LoVo (cell line): ENCODE measurements at regions not wholly inside any gene's neighbourhood (a gene's known extent, or its start where the extent isn't known, plus 50 kb on each side); places are given as distances from the start of the nearest gene placed in this dataset.

Source experiments
- DNase-seq: peaks from one replicate; pipeline ENCODE4 v3.0.0-alpha.2; 2016; ENCODE audit warnings: low spot score

DNA sequence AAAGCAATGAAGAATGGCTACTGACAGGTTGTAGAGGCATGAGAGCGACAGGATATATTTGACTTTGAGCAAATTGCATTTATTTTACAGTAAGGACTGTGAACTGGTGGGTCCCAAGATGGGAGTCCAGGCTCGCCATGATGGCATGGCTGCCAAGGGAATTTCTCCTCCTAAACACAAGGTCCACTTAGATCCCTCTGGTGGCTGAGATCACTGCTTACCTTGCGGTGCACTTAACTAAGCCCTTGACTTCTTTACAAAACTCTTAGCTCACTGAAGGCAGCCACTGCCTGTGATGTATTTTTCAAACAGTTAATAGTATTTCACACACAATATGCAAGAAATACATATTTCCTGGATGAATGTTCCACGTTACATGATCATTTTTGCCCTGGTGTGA is 50.3 kb upstream of the SORBS2 start:
- DNase-seq: no peak

DNA sequence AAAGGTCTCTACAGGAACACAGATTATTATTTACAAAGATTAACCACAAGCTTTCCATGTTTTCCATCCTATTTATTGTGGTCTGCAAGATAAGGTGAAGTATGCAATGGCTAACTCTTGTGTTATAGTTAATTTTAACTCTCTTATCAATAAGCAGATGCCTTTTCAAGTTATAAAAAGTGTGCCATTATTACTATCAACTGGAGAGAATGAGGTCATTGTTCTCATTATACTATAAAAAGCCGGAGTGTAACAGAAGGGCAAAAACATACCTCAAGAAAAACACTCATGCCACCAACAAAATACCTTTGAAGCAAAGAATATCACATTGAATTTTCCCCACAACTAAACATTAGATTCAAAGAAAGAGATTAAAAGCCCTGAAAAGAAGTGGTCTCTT is 52.0 kb upstream of the SORBS2 start:
- no peak for DNase-seq

DNA sequence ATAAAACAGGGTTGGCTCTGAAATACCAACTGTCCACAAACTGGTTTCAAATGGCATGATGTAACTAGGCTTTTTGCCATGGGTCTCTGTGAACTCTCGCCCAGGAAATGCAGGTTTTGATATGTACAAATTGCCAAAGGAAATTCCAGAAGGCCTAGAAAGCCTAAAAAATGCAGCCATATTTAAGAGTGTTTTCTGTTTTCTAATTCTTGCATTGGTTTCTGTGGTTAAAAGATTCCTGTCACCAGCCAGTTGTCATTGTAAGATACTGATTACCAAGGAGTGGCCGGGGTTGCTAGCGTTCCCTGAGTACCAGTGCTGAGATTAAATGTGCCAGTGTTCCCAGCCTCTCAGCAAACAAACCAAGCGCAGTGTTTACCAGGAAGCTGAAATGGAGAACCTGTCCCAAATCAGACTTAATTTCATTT is 53.9 kb upstream of the SORBS2 start:
- DNase-seq: no peak

DNA sequence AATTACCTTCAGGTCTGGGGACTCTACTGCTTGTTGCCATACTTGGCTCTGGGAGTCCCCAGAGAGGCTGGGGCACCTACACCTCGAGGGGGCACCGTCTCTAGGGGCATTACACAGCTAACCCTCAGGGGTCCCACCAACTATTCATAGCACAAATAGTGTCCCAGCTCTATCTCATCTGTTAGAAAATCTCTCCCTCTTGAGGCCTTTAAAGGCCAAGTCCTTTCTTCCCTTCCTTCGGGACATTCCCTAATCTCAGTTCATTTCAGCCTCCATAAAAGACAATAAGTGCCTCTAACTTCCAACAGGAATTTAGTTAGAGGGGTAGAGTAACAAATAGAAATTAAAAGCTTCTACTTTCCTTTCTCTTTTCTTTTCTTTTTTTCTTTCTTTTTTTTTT is 55.8 kb upstream of the SORBS2 start:
- no peak for DNase-seq

DNA sequence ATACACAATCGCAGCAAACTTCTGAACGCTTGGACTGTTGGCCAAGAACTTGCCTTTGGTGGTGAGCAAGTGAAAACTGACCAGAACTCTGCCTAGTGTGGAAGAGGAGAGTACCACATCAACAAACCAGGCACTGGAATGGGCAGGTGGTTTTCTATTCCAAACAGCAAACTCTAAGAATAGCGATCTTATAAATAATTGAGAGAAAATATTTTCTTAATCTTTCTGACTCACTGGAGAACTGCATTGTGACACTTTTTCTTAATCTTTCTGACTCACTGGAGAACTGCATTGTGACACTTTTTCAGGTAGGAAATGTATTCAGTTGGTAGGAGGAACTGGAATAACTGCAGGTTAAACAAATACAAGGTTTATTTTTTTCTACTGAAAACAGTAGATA is 57.0 kb upstream of the SORBS2 start:
- no peak for DNase-seq

DNA sequence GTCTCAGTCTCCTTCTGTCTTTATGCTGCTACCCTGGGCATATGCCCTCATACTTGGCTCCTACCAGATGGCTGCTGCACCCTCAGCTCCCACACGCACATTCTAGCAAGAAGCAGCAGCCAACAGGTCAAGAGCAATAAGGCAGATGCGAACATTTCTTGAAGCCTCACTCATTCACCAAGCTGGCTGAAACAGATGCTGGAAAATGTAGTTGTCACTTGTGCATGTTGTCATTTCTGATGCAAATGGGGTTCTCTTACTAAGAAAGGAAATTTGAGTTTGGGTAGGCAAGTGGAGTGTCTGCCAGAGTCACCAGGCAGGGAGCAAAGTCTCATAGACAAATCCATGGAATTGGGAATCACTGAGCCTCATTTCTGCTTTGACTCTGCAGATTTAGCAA is 57.4 kb upstream of the SORBS2 start:
- DNase-seq: no peak

DNA sequence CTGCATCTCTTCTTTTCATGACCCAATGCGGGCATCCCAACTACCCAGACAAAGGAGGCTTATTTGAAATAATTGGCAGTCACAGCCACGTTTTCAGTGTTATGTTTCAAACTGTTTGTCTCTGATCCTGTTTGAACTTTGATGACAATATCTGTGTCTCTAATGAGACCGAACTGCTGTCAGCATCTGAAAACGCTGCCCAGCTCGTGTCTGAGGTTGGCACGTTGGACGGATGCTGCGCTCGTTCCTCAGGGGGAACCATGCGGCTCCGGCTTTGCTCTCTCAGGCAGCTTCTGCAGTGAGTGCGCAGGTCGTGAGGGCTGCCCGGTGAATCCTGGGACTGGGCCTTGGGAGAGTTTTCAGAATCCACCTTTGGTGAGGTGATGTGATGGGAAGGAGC is 58.4 kb upstream of the SORBS2 start:
- no peak for DNase-seq

DNA sequence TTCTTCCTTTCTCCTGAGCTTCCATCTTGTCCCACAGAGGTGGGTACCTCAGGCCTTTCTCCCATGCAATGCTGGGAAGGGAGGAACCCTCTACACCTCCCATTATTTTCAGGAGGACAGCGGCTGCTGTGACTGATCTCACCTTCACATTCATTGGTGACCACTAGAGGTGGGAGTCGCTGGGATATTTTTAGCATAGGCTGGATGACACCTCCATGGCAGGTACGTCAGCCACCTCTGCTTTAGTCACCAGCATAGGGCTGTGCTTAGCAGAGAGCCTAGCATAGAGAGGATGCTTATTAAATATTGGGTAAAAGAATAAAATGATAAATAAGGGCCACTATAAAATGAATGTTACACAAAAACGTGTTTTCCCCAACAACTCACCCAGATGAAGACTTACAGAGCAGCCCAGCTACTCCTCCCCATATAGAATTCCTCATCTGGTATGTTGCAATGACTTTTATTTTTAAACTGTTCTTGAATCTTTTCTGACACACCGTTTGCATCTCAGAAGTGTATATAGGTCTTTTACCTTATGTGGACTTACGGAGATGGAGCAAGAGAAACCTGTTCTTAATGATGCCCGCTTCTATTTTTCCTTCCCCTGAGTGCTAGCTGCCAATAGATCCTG is 60.9 kb upstream of the SORBS2 start:
- DNase-seq: no peak

DNA sequence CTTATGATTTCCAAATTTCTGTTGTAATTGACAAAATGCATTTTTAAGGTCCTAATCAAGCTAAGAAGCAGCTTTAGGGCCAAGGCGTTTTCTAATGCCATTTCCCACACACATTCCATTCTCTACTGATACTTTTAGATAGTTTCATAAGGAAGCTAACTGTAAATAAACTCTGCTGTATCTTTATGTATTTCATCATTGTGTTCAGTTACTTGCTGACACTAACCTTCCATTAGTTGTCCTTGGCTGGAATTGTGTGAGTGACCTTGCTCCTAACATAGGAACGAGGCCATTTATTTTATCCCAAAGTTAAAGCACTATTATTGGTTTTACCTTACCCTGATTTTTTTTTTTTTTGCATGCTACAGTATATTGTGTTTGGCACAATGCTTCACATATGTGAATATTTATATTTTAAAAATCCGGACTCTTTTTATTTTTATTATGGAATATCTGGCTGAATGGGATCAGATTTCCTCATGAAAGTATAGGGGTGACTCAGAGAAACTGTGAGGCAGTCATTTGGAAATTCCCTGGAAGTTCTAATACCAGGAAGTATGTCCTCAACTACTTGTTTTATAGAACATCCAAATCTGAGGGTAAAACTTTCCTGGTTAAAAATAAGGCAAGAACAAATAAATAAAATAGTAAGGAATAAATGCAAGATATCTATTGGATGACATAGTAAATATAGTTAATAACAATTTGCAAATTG is 62.7 kb upstream of the SORBS2 start:
- no peak for DNase-seq

DNA sequence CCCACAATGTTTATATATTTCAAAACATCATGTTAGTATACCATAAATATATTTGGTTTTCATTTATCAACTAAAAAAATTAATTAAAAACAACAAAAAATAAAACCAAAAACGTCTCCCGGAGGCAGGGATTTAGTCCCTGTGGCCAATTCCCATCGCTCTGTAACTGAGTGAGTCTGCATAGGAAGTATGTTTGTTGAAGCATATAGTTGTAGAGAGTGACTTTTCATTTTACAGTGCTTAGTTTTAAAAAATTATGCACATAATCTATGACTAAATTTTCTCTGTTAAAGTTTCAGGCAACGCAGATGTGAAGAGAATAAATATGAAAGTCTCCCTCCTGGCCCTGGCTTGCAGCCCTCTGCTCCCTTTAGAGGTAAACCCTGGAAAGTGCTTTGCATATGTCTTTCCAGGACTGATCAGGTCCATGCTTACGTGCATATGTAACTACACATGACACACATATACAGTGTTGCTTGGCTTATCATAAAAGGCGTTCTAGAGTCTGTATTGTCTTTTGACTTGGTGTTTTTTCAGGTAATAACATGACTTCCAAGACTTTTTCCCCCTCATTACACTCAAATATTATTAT is 63.4 kb upstream of the SORBS2 start:
- DNase-seq: no peak

DNA sequence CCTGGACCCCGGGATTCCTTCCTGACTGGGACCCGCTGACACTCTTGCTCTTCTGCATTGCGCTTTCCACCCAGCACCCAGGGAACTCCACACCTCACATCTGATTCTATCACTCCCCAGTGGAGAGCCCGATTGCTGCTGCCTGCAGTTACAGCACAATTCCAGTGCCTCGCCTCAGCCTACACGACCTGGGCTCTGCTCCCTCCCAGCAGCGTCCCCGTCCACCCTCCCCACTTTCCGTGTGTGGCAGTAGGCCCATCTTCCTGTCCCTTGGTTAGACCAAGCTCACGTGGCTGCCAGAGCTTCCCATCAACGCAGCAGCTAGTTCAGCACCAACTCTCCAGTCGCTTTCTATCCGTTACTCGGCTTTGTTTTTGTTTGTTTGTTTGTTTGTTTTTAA is 66.6 kb upstream of the SORBS2 start:
- no peak for DNase-seq

DNA sequence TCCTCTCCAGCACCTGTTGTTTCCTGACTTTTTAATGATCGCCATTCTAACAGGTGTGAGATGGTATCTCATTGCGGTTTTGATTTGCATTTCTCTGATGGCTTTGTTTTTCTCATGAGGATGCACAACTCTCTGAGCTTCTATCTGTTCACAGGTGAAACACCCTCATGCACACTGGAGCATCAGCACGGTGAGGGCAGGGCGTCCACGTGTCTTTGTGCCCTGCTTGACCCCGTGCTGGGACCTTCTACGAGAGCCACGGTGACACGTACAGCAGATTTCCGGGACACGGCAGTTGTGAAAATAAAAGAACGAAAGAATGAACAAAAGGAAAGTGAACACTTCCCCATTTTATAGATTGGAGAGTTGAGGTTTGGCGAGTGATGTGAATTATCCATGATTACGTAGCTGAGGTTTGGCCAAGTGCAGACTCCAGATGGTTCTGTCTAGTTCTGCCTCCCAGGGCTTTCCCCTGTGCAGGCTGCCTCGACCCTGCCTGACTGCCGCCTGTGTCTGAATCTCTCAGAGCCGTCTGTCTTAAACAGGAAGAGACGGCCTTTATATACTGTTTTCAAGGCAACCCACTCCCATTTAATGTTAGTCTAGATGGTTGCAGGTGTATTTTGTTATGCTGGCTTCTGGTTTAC is 67.8 kb upstream of the SORBS2 start:
- no peak for DNase-seq

DNA sequence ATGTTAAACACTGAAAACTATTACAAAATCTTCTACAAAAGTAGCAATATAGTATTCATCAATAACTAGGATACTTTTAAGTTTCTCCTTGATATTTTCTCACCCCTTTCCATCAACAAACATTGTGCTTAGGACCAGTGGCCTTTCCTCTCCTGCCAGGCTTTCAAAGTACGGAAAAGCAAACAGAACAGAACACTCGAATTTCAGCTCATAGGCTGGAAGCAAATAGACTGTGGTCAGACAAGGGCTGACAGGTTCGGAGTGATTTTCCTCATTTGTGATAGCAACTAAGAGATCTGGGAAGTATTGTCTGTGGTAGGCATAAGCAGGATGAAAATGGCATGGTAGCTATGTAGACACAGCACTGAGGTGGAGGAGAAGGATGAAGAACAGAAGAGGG is 68.6 kb upstream of the SORBS2 start:
- DNase-seq: no peak

DNA sequence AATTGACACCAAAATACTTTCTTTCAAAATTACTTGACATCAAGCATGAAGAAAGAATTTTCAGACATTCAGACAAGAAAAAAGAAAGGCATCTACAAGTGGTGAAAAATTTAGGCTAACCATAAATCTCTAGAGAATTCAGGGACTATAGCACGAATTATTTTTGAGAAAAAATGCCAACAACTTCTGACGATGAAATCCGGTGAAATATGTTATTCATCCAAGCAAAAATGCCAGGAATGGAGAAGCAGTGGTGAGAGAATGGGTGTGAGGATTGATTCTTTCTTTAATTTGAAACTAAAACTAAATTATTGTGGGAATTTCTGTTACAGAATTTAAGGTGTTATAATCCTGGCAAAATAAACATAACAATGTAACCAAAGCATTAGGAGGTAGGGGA is 69.4 kb upstream of the SORBS2 start:
- DNase-seq: peak; percentile 7

DNA sequence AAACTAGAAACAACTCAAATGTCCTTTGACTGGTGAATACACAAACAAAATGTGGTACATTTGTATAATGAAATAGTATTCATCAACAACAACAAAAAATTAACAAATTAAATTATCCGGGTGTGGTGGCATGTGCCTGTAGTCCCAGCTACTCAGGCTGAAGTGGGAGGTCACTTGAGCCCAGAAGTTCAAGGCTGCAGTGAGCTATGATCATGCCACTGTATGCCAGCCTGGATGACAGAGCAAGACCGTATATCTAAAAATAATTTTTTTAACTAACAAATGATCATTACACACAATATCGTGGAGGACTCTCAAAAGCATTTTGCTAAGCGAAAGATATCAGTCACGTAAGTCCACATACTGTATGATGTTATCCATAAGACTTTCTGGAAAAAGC is 71.6 kb upstream of the SORBS2 start:
- DNase-seq: no peak

DNA sequence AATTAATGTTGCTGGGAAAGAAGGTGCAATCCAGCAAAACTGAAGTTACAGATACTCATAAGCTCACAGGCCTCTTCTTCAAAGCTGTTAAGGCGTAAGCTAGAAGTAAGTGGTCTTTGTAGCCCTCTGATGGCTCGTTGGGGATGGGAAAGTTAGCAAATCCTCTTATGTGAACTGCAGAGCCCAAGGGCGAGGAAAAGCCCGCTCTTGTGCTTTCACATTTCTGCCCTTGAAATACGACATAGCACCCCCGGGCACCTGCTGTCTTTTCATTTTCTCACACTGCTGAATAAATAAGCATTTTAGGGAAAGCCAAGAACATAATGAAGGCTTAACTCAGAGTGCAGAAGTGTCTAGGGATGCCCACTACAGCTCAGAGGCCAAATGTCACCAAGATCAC is 73.1 kb upstream of the SORBS2 start:
- DNase-seq: no peak

DNA sequence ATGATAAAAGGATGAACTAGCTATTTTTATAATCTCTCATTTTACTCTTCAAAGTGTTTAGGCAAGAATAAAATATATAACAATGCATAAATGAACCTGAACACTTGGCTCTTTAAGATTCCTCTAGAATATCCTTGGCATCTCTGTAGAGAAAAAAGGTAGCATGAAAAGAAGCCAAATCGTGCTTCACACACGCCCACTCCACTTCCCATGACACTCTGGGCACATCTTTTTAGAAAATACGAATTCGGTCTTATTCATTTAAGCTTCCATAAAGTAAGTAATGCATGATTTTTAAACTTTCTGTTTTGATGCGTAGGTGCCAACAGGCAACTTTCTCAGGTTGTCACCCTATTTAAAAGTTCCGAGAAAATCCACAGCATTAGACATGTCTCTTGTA is 73.6 kb upstream of the SORBS2 start:
- no peak for DNase-seq

DNA sequence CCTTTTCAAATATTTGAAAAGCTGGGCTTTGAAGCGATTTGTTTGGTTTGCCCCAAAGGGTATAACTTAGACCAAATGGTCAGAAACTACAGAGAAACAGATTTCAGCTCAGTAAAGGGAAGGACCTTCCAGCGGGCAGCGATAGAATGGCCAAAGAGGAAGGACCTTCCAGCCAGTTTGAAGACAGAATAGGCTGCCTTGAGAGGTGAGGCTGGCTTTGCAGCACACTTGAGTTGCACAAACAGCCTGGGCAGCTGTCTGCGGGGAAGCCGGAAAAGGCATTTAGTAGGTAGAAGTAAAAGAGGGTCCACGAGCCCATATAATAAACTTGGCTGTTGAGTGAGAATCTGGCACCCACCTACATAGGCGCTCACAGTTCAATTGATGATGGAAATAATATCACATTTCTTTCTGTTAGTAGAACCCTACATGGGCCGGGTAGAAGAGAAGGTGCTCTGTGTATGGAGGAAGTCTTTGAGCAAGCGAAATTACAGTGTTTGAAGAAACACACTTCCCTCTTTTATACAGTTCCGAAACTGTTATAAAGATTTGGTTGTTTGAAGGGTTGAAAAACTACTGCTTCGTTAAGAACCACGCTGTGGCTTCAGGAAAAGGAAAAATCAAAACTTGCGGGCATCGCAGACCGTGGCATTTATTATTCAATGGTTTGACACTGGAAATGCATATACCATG is 75.0 kb upstream of the SORBS2 start:
- DNase-seq: no peak

DNA sequence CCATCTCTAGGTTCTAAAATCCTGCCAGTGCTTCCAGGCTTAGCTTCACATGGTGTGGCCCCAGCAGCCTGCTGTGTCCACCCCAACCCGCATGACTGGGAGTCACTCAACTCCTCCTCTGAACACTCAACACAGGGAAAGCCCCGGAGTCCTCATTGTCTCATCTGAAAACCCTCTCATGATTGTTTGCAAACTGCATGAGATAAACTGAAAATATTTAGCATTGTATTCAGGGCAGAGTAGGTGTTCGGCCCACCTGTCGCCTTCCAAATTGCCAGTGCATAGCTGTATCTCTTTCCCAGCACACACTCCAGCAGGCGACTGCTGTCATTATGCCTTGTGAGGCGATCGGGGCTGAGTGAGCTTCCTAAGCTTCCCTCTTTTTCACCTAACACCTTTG is 76.7 kb upstream of the SORBS2 start:
- DNase-seq: no peak

DNA sequence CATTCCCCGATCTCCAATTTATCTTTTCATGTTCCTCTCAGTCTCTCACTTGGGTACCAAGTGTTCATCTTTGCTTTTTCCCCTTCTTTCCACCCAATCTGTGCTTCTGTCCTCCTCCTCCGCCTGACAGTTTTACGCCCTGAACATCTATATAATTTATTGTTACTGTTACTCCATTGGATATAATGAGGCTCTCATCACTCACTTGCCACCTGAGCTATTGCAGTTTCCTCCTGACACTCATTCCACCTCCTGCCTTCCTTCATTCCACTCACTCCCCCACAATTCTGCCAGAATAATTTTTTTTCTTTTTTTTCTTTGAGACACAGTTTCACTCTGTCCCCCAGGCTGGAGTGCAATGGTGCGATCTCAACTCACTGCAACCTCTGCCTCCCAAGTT is 77.6 kb upstream of the SORBS2 start:
- DNase-seq: no peak

DNA sequence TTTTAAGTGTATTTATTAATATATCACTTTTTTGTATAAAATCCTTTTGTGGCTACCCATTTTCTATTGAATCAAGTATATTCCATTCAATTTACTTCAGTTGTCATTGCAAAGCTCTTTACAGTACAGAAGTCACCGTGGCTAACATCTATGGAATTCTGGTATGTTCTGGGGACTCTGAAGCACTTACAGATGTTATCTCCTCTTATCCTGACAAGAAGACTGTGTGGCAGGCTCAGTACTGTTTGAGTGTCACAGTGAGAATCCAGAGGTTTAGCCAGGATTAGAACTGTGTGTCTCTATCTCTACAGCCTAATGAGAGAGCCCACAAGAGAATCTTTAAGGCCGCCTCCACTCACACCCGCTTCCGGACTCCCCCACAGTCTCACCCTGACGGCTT is 78.2 kb upstream of the SORBS2 start:
- no peak for DNase-seq

DNA sequence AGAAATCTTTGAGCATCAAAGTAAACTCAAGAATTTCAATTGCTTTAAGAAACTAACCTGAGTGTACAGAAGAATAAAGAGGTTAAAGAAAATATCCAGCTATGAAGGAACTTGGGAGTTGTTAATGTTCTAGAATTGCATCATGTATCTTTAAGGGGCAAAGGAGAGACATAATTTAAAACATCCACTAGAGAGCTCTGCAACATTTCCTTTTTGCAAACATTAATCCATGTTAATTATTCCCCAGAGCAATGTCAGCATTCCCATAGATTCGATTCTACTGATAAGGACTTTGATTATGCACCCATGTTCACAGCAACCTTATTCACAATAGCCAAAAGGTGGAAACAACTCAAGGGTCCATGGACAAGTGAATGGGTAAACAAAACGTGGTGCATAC is 80.2 kb upstream of the SORBS2 start:
- no peak for DNase-seq

DNA sequence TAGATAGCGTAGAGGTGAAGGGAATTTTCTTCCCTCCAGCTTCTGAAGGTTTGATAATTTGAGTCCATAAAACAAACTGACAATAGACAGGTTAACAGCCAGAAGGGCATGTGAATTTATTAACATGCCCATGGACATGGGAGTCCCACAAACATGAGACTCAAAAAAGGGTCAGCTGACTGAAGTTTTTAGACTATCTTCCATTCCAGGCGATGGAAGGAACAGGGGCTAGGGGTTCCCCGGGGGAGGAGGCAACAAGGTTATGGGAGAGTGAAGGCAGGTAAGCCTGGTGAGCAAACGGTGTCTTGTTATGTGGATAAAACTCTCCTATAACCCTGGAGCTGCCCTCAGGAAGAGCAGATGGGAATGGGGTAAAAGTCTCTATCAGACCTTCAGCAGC is 81.5 kb upstream of the SORBS2 start:
- no peak for DNase-seq
